HUDEP-2 (cell line): ENCODE measurements at regions not wholly inside any gene's neighbourhood (a gene's known extent, or its start where the extent isn't known, plus 50 kb on each side); places are given as distances from the start of the nearest gene placed in this dataset.
"Not testable (repeated sequence)": the region's sequence is repeated elsewhere in the genome, so short reads cannot be mapped to it uniquely, and the experiment has no call there.

Experiments used
- DNase-seq, 76 experiments: peaks; one replicate each; lab custom pipeline; 2025; ENCODE audit not compliant: unreplicated experiment in 76 of 76; lab: John Stamatoyannopoulos, UW

DNA sequence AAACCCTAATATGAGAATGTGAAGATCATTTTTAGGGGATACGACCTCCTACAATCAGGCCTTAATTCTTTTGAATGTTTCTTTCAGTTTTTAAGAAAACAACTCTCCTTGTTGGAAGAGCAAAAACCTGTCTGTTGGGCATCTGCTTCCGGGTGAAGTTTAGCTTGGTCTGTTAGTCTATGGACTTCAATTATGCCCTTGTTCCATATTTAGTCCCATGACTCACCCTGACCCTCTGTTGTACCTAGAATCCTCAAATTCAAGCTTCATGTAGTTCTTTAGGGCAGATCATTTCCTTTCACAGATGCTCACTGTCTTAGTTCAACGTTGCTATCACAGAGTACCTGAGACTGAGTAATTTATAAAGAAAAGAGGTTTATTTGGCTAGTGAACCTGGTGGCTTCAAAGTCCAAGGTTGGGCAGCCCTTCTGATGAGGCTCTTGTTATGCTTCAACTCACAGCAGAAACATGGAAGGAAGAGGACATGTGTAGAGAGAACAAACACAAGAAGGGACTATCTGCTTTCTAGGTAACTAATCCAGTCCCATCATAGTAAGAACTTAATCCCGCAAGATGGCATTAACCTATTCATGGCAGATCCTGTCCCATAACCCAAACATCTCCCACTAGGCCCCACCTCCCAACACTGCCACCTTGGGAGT, 82.5 kb upstream of the SERPINE2 start:
- DNase-seq: no peak

DNA sequence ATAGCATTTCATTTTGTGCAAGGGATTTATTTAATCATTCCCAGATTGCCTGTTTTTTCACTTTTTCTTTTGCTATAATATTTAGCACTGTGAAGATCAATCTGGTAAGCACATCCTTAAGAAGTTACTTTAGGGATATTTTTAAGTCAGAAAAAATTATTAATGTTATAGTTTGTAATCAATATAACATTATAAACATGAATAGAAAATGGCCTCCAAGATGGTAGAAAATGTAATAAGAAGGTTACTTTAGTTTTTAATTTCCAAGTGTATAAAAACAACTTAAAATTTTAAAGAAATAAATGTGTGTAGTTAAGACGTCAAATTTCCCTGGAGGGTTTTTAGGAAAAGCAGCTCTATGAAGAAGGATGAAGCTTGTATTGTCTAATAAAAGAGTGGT, 81.9 kb upstream of the SERPINE2 start:
- DNase-seq: no peak

DNA sequence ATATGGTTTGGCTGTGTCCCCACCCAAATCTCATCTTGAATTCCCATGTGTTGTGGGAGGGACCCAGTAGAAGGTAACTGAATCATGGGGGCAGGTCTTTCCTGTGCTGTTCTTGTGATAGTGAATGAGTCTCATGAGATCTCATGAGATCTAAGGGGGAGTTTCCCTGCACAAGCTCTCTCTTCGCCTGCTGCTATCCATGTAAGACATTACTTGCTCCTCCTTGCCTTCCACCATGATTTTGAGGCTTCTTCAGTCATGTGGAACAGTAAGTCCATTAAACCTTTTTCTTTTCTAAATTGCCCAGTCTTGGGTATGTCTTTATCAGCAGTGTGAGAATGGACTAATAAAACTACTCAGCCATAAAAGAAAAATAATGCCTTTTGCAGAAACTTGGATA, 80.8 kb upstream of the SERPINE2 start:
- DNase-seq: not testable (repeated sequence)

DNA sequence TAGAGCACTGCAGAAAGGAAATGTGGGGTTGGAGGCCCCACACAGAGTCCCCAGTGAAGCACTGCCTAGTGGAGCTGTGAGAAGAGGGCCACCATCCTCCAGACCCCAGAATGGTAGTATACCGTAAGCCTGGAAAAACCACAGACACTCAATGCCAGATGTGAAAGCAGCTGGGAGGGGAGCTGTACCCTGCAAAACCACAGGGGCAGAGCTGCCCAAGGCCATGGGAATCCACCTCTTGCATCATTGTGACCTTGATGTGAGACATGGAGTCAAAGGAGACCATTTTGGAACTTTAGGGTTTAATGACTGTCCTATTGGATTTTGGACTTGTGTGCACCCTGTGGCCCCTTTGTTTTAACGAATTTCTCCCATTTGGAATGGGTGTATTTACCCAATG, 75.3 kb upstream of the SERPINE2 start:
- no peak for DNase-seq

DNA sequence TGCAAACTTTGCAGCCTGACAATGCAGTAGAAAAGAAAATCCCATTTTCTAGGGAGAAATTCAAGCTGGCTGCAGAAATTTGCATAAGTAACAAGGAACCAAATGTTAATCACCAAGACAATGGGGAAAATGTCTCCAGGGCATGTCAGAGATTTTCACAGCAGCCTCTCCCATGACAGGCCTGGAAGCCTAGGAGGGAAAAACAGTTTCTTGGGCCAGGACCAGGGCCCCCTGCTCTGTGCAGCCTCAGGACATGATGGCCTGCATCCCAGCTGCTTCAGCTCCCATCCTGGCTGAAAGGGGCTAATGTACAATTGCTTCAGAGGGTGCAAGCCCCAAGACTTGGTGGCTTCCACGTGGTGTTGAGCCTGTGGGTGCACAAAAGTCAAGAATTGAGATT, 74.8 kb upstream of the SERPINE2 start:
- not testable (repeated sequence) for DNase-seq

DNA sequence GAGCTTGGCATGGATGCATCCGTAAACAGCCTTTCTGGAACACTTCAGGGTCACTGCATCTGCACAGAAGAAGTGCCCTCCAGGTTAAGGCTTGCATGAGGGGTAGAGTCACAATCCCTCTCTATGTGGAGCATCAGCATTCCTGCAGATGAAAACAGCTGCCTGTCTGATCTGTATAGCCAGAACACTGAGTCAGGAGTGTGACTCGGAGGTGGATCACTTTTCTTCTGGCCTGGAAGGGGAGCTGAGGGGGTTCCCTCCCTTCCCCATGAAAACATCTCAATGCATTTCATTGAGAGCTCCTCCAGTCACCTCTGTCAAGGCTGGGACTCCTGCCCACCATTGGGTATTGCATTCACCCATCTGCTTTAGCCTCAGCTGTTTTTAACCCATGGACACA, 72.5 kb upstream of the SERPINE2 start:
- DNase-seq: no peak

DNA sequence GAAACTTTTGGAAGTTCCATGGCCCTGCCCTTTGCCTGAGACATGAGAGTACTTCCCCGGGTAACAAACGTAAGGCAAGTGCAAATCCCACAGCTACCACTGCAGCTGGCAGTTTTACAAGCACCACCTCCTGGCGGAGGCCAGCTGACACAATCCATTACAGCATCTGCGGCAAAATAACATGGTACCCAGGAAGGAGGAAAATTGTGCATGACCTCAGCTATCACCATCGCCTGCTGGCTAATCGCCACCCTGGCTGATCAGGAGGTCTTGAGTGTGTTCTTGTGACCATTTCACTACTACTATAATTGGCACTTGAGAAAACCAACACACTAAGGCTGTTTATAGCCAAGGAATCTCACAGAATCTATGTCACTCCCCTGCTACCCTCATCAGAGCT, 71.7 kb upstream of the SERPINE2 start:
- no peak for DNase-seq

DNA sequence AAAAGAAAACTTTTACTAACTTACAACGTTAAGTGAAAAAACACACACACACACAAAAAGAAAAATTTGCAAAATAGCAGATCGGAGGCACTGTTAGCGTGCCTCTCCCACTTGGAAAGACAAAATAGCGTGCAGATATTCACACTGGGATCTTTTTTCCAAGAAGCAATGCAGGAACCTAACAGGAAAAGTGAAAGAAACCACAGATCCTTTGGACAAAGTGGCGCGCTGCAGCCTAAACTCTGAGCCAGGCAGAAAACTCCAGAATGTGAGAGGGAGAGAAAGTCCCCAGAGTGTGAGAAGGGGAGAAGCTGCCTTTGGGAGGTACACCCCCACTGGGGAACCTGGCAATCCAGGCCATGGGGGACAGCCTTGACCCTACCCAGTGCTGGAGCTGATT, 70.7 kb upstream of the SERPINE2 start:
- no peak for DNase-seq

DNA sequence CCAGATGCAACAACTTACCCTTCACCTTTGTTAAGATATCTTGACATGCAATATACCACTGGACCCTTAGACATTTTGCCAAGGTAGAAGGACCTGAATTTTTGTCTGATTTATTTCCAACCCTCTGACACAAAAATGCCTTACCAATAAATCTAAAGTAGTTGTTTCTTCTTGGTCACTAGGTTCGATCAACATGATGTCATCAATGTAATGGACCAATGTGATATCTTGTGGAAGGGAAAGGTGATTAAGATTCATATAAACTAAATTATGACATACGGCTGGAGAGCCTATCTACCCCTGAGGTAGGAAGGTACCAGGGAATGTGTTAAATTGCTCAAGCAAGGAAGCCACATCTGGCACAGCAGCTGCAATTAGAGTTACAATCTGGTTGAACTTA, 67.7 kb upstream of the SERPINE2 start:
- DNase-seq: no peak

DNA sequence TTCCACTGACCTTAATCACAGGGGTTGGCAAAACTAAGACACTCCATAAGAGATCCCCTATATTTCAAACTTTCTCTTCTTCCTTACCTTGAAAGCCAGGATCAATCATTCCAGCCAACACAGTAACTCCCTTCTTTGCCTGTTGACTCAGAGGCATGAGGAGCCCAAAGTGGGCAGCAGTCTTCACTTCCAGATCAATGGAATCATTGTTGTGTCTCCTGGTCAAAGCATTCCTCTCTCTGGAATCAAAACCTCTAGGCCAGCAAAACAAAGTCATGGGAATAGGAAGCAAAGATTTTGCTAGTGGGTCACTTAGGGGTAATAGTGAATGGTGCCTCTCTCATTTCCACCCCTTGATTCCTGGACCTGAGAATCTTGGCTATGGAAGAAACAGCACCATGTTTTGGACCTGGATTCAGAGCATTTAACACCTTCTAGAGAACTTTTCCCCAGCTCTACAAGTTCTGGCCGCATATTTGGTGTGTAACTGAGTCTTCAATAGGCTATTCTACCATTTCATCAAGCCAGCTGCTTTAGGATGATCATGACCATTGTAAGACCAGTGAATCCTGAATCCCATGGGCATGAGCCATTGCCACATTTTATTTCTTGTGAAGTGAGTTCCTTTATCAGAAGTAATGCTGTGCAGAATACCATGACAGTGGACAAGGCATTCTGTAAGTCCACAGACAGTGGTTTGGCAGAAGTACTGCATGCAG, 65.7 kb upstream of the SERPINE2 start:
- no peak for DNase-seq

DNA sequence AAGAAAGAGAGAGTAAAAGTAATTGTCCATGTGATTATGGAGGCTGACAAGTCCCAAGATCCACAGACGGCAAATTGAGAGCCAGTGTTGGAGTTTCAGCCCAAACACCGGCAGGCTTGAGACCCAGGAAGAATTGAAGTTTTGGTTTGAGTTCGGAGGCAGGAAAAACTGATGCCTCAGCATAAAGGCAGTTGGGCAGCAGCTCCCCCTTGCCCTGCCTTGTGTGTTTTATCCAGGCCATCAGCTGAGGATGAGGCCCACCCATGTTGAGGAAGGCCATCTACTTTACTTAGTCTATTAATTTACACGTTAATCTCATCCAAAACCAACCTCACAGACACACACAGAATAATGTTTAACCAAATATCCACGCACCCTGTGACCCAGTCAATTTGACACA, 64.6 kb upstream of the SERPINE2 start:
- DNase-seq: no peak

DNA sequence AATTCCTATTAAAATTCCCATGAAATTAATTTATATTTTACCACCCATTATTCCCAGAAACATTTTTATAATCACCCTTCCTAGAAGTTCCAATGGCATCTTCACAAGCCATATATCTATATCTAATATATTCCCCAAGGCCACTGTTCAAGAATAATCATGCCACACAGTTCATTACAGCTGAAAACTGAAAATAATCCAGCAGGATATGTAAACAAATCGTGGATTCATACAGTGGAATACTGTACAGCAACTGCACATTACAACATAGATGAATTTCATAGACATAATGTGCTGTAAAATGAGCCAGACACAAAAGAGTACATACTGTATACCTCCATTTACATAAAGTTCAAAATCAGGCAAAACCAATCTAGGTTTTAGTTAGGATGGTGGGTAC, 63.9 kb upstream of the SERPINE2 start:
- no peak for DNase-seq

DNA sequence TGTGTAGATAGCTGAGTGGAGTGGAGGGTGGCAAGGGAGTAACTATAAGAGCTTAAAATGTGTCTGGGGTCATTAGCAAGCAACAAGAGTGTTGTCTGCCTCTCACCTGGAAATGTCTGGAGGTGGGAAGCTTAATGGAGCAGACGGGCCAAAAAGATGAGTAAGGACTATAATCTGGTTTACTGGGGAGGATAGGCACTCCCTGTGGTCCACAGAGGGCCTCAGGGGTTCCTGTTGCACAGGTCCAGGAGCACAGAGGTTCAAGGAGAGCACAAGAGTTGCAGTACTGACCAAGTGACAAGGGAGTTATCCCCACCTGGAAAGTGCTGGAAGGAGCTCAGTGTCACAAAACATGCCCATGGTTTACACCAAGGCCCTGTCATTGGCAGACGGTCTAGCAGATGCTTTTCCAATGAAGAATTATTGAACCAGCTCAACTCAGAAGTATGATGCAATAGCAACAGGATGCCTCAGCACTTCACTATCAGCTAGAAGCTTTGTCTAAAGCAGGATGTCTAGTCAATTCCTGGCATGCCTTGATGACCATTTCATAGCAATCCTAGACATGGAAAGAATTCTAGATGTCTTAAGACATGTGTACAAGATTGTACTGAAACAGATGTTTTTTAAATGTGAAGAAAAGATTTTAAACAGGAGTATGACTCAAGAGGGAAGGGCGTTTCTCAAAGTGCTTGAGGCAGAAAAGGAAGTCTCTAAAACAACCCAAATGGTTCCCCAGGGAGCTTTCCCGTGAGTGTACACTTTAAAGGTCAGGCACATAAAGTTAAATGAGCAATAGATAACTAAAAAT, 62.9 kb upstream of the SERPINE2 start:
- no peak for DNase-seq

DNA sequence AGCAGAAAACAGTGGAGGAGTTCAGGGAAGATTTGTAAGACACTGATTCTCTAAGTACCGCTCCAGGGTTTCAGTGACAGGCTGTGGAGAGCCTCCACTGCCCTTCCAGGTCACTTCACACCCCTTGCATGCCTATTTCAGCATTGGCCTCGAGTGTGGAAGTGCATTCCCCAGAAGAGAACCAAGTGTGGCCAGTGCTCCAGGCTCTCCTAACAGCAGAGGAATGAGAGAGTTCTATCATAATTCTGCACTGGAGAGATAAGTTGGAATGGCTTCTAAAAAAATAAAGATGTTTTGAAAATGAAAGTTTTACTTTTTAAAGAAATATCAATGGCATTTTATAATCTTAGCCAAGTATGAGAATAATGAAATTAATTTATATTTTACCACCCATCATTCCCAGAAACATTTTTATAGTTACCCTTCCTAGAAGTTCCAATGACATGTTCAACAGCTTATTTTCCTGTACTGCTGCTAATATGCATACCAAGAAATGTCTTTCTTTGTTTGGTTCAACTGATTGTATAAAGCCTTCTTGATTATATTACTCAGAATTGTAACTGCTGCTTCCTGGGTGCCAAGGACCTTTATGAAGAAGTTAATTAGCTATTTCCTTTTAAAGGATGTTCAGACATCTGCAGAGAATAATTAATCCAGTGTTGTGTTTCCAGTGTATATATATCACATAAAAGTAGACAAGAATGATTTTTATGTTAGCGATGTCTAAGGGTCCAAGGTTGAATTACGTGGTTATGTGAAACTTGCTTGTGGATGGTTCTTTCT, 61.0 kb upstream of the SERPINE2 start:
- DNase-seq: no peak

DNA sequence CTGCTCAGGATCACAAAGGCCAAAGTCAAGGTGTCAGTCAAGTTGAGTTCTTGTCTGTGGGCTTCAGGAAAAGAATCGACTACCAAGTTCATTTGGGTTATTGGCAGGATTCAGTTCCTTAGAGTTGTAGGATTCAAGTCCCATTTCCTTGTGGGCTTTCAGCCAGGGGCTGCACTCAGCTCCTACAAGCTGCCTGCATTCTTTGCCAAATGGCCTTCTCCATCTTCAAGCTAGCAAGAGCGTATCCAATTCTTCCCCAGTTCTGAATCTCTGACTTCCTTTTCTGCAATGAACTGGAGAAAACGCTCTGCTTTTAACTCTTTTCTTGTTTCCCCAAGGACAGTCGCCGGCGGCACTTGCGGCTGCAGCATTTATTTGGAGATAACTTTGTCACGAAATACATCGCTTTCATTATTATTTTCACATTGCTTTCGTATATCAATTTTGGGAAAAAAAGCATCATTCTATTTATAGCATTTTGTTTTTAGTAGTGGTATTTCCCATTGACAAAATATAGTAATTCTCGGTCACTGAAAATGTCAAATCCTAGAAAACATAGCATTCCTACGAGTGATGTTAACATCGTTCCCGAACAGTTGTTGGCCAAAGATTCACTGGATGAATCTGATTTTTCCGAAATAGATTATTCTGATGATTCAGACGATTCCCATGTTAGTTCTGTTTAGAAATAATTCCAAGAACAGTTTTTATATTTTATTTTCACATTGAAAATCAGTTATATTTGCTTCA, 59.6 kb upstream of the SERPINE2 start:
- no peak for DNase-seq

DNA sequence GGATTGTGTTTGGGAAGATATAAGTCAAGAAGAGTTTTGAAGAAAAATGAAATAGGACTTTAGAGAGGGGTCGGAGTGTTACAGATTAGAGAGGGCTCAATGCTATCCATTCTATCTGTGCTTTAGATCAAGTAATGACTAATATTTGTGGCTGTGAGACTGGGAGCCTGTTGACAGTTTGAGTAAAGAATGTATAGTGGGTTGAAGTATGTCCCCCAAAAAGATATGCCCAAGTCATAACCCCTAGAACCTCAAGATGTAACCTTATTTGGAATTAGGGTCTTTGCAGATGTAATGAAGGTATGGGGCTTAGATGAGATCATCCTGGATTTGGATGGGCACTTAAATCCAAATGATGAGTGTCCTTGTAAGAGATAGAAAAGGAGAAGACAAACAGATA, 55.3 kb upstream of the SERPINE2 start:
- DNase-seq: no peak

DNA sequence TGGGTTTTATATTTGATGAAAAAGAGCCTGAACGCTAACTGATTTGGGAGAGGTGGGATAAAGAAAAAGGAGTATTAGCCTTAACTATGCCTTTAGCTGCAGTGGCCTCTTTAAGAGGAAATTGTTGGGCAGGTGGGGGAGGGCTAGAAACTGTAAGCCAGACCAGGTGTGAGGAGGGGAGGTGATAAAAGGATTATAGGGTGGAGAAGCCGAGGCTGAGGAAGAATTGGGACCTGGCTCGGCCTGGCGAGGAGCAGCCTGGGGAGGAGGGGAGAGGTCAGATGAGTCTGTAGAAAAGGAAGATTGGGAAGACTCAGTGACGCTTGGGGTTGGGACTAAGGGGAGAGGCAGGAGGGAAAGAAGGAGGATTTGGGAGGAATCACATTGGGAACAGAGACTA, 52.6 kb upstream of the SERPINE2 start:
- DNase-seq: not testable (repeated sequence)

DNA sequence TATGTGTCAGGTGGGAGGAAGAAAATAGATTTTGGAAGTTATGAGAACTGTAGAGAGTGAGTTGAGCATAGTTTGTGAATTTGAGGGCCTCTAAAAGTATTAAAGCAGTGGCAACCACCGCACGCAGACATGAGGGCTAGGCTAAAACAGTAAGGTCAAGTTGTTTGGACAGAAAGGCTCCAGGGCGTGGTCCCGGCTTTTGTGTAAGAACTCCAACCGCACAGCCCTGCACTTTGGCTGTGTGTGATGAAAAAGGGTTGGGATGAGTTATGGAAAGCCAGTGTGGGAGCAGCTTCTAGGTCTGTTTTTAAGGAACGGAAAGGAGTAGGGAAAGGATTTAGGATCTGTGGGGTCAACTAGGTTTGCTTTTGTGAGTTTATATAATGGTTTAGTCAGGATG, 50.5 kb upstream of the SERPINE2 start:
- DNase-seq: not testable (repeated sequence)
